DND-41 (cell line): ENCODE measurements at regions not wholly inside any gene's neighbourhood (a gene's known extent, or its start where the extent isn't known, plus 50 kb on each side); places are given as distances from the start of the nearest gene placed in this dataset.

Experiments used
- ATAC-seq: fragments of 200-7000 bp; cut with Tn5 transposase; 3 replicates; pipeline ENCODE4 v1.9.1; 2021; ENCODE audit warnings: low read depth; ENCODE audit not compliant: insufficient read depth
- DNase-seq: peaks from one replicate; pipeline ENCODE4 v3.0.0-alpha.2; 2020
- H2AFZ ChIP-seq: 2 replicates; pipeline ENCODE4 v1.6.0; 2012; ENCODE audit warnings: low read depth, low read length
- H3K27ac ChIP-seq: 2 replicates; pipeline ENCODE4 v1.5.1; 2012; ENCODE audit warnings: low read length, inconsistent platforms
- H3K27me3 ChIP-seq: fragments of 200-600 bp; sonication (generic); 2 replicates; pipeline ENCODE4 v1.6.0; 2012; ENCODE audit warnings: low read length, mild to moderate bottlenecking, inconsistent platforms; ENCODE audit not compliant: insufficient read depth, poor library complexity
- H3K36me3 ChIP-seq: 2 replicates; pipeline ENCODE4 v1.5.1; 2012; ENCODE audit warnings: low read length, inconsistent platforms; ENCODE audit not compliant: insufficient read depth
- H3K4me1 ChIP-seq: 2 replicates; pipeline ENCODE4 v1.5.1; 2012; ENCODE audit warnings: mild to moderate bottlenecking, low read length; ENCODE audit not compliant: insufficient read depth
- H3K4me2 ChIP-seq: 2 replicates; pipeline ENCODE4 v1.6.0; 2012; ENCODE audit warnings: mild to moderate bottlenecking, moderate library complexity, low read length, inconsistent platforms; ENCODE audit not compliant: insufficient read depth
- H3K4me3 ChIP-seq, 2 experiments: fragments of 200-600 bp in 1 of 2; shearing (Covaris generic) in 1 of 2; 2 replicates each; pipeline ENCODE4 v1.5.1; 2012 to 2016; ENCODE audit warnings: inconsistent platforms in 2 of 2, low read length in 2 of 2, mild to moderate bottlenecking in 2 of 2, low read depth in 1 of 2, moderate library complexity in 1 of 2
- H3K79me2 ChIP-seq: 2 replicates; pipeline ENCODE4 v1.6.0; 2012; ENCODE audit warnings: low read length, inconsistent platforms; ENCODE audit not compliant: insufficient read depth
- H3K9ac ChIP-seq: 2 replicates; pipeline ENCODE4 v1.6.0; 2012; ENCODE audit warnings: low read depth, mild to moderate bottlenecking, inconsistent platforms, low read length, moderate library complexity
- H3K9me3 ChIP-seq: 2 replicates; pipeline ENCODE4 v1.5.1; 2012; ENCODE audit warnings: low read length, moderate library complexity, mild to moderate bottlenecking, inconsistent platforms; ENCODE audit not compliant: insufficient read depth, severe bottlenecking
- H4K20me1 ChIP-seq: 2 replicates; pipeline ENCODE4 v1.6.0; 2012; ENCODE audit warnings: low read length; ENCODE audit not compliant: insufficient read depth
- CTCF ChIP-seq: IDR thresholded peaks from 2 replicates; pipeline ENCODE4 v1.5.1; 2012; ENCODE audit warnings: borderline replicate concordance, low read length, moderate library complexity, mild to moderate bottlenecking; ENCODE audit not compliant: poor library complexity, severe bottlenecking; ENCODE audit errors: extremely low read depth
- EZH2 ChIP-seq: IDR thresholded peaks from 3 replicates; pipeline ENCODE4 v1.6.1; 2012; ENCODE audit warnings: borderline replicate concordance, low read depth, mild to moderate bottlenecking, moderate library complexity, low read length, inconsistent platforms; ENCODE audit not compliant: severe bottlenecking

GRCh38 chr12:125455556-125455955 is 390.3 kb downstream of the AACS start:
- no peak for DNase-seq

DNA sequence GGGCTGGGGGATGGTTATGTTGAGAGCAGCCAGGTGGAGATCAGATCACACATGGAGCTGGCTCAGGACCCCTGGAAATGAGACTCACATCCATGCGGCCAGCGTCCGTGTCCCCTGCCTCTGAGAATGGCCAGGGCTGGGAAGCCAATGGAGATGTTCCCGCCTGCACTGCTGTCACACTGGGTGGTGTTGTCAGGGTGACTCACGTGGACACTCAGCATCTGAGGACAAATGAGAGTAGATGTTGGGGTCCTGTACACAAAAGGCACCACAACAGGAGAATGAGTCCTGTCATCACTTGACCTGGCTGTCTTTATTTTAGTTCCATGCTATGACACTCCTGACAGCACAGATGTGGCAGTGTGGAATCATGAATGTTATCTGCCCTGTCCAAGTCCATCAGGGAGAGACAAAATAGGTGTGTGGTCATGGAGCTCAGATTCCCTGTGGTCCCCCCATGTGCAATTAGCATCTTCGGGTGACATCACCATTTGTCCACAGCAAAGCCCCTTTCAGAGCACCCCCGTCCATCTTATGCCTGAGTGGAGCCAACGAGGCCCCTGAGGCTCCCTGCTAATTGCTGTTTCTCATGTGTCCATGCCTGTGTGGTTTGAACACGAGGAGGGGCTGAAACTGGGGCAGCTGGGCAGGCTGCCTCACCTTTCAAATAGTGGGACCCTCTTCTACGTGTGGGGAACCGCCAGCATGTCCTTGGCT is 393.5 kb downstream of the AACS start:
- H3K9me3 ChIP-seq, result no peaks in the 10 kb centered on the region
- H3K79me2 ChIP-seq, result no peaks in the 10 kb centered on the region
- H3K4me2 ChIP-seq, result no peak overlapping the region
- no peak overlapping the region for H3K4me3 ChIP-seq
- H3K36me3 ChIP-seq, result no peaks in the 10 kb centered on the region
- TF ChIP-seq EZH2 (no peak), CTCF (no peak)
- no peak overlapping the region for H3K27ac ChIP-seq
- H4K20me1 ChIP-seq, result no peaks in the 10 kb centered on the region
- no peak for ATAC-seq
- H2AFZ ChIP-seq, result no peak overlapping the region
- DNase-seq, result no peak
- H3K4me1 ChIP-seq, result no peaks in the 10 kb centered on the region
- H3K27me3 ChIP-seq, result no peaks in the 10 kb centered on the region
- H3K9ac ChIP-seq, result no peak overlapping the region

More at GRCh38 chr12:125455556-125455955, 390.3 kb downstream of the AACS start:
- no peak overlapping the region for H3K4me2 ChIP-seq
- H3K27me3 ChIP-seq, result no peaks in the 10 kb centered on the region
- H3K9me3 ChIP-seq, result no peaks in the 10 kb centered on the region
- no peak overlapping the region for H2AFZ ChIP-seq
- no peaks in the 10 kb centered on the region for H3K4me1 ChIP-seq
- H3K27ac ChIP-seq, result no peak overlapping the region
- TF ChIP-seq CTCF (peak; percentile 4), EZH2 (no peak)
- no peaks in the 10 kb centered on the region for H4K20me1 ChIP-seq
- no peak for ATAC-seq
- no peaks in the 10 kb centered on the region for H3K79me2 ChIP-seq
- H3K36me3 ChIP-seq, result no peaks in the 10 kb centered on the region
- no peak overlapping the region for H3K9ac ChIP-seq
- no peak overlapping the region for H3K4me3 ChIP-seq

DNA sequence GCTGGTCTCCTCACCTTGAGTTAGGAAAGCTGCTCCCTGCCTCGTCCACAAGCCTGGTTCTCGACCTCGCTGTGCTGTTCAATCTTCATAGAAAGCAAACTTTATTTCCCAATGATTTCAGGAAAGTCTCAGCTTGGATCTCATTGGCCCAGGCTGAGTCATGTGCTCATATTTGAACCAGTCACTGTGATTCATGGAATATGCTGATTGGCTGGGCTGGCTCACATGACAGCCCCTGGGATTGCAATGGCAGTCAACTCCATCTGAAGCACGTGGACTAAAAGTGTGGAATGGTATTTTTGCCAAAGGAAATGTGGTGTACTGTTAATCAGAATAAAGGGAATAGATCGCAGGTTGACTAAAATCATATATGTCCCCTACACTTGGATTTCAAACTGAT is 396.6 kb downstream of the AACS start:
- Histone ChIP-seq H3K9me3 (no peaks in the 10 kb centered on the region), H3K79me2 (no peaks in the 10 kb centered on the region), H3K27me3 (no peaks in the 10 kb centered on the region), H3K4me2 (no peak overlapping the region), H2AFZ (no peak overlapping the region), H3K9ac (no peak overlapping the region), H4K20me1 (no peaks in the 10 kb centered on the region), H3K4me1 (no peaks in the 10 kb centered on the region), H3K4me3 (no peak overlapping the region), H3K27ac (no peak overlapping the region), H3K36me3 (no peaks in the 10 kb centered on the region)
- ATAC-seq (no peak), DNase-seq (no peak)
- TF ChIP-seq EZH2, result no peak
- TF ChIP-seq CTCF, result no peak

GRCh38 chr12:125463386-125463785 is 398.2 kb downstream of the AACS start:
- Histone ChIP-seq H3K4me2 (no peak overlapping the region), H3K4me3 (no peak overlapping the region), H2AFZ (no peak overlapping the region), H4K20me1 (no peaks in the 10 kb centered on the region), H3K79me2 (no peaks in the 10 kb centered on the region), H3K27ac (no peak overlapping the region), H3K4me1 (no peaks in the 10 kb centered on the region), H3K9me3 (no peaks in the 10 kb centered on the region), H3K9ac (no peak overlapping the region), H3K36me3 (no peaks in the 10 kb centered on the region), H3K27me3 (no peaks in the 10 kb centered on the region)
- TF ChIP-seq EZH2 (no peak), CTCF (no peak)
- ATAC-seq (no peak), DNase-seq (no peak)
